IMR-90 (cell line): ENCODE measurements at regions not wholly inside any gene's neighbourhood (a gene's known extent, or its start where the extent isn't known, plus 50 kb on each side); places are given as distances from the start of the nearest gene placed in this dataset.

Source experiments
- ATAC-seq: fragments of 200-7000 bp; cut with Tn5 transposase; 2 replicates; pipeline ENCODE4 v1.9.1; 2020; ENCODE audit warnings: low read depth, mild to moderate bottlenecking, moderate library complexity
- BruUV-seq: library from RNA; stranded (reverse); fragments of 400-500 nt; replicated peaks from 2 replicates; lab custom pipeline; 2021; lab: Mats Ljungman, UMichigan
- CTCF ChIA-PET: fragments of 300-600 bp; formaldehyde crosslinking; extraction: SDS; loops from one replicate; lab custom pipeline; 2021; ENCODE audit warnings: antibody characterized with exemption; lab: Yijun Ruan, JAX
- POLR2A ChIA-PET: fragments of 300-600 bp; sonication (Branson Sonifier 250); formaldehyde crosslinking; loops from one replicate; lab custom pipeline; 2022; ENCODE audit warnings: antibody characterized with exemption; ENCODE audit not compliant: unreplicated experiment; lab: Charles Lee
- DNase-seq: peaks from one replicate; pipeline ENCODE4 v3.0.0; 2013
- H2AFZ ChIP-seq: replicated peaks from 2 replicates; pipeline ENCODE3; 2013; ENCODE audit warnings: low read length, mild to moderate bottlenecking; ENCODE audit not compliant: poor library complexity
- H2AK5ac ChIP-seq: 2 replicates; pipeline ENCODE4 v1.6.1; 2013; ENCODE audit warnings: low read depth, low read length, inconsistent platforms
- H2AK9ac ChIP-seq: replicated peaks from 2 replicates; pipeline ENCODE3; 2013; ENCODE audit warnings: mild to moderate bottlenecking, low read depth, low read length, moderate library complexity; ENCODE audit not compliant: poor library complexity
- H2BK120ac ChIP-seq: 2 replicates; pipeline ENCODE4 v1.6.1; 2013; ENCODE audit warnings: low read depth, low read length, inconsistent platforms
- H2BK15ac ChIP-seq: 3 replicates; pipeline ENCODE4 v1.6.1; 2013; ENCODE audit warnings: low read depth, low read length, inconsistent platforms
- H2BK20ac ChIP-seq: 2 replicates; pipeline ENCODE4 v1.6.1; 2013; ENCODE audit warnings: low read depth, mild to moderate bottlenecking, inconsistent platforms, low read length, moderate library complexity
- H2BK5ac ChIP-seq: 2 replicates; pipeline ENCODE4 v1.6.1; 2013; ENCODE audit warnings: mild to moderate bottlenecking, low read depth, low read length, inconsistent platforms; ENCODE audit not compliant: poor library complexity, severe bottlenecking
- H3K14ac ChIP-seq: replicated peaks from 2 replicates; pipeline ENCODE4 v1.6.1; 2013; ENCODE audit warnings: low read depth, low read length, inconsistent platforms
- H3K18ac ChIP-seq: 2 replicates; pipeline ENCODE4 v1.6.1; 2013; ENCODE audit warnings: low read depth, low read length, control low read depth
- H3K23ac ChIP-seq: 2 replicates; pipeline ENCODE4 v1.6.1; 2013; ENCODE audit warnings: low read depth, low read length, inconsistent platforms
- H3K27ac ChIP-seq: 2 replicates; pipeline ENCODE4 v1.5.1; 2013; ENCODE audit warnings: mild to moderate bottlenecking, control low read depth, low read length; ENCODE audit not compliant: insufficient read depth
- H3K27me3 ChIP-seq: 2 replicates; pipeline ENCODE4 v1.6.1; 2013; ENCODE audit warnings: low read length; ENCODE audit not compliant: control insufficient read depth, insufficient read depth
- H3K36me3 ChIP-seq: 2 replicates; pipeline ENCODE4 v1.6.1; 2013; ENCODE audit warnings: low read length, mixed read lengths; ENCODE audit not compliant: control insufficient read depth, insufficient read depth
- H3K4ac ChIP-seq: 2 replicates; pipeline ENCODE4 v1.6.1; 2013; ENCODE audit warnings: low read depth, low read length, inconsistent platforms
- H3K4me1 ChIP-seq: 2 replicates; pipeline ENCODE4 v1.6.1; 2013; ENCODE audit warnings: low read length, mixed read lengths; ENCODE audit not compliant: control insufficient read depth, insufficient read depth
- H3K4me2 ChIP-seq: 2 replicates; pipeline ENCODE4 v1.6.1; 2013; ENCODE audit warnings: low read depth, mild to moderate bottlenecking, control low read depth, low read length, moderate library complexity
- H3K4me3 ChIP-seq: 2 replicates; pipeline ENCODE4 v1.5.1; 2013; ENCODE audit warnings: low read depth, mild to moderate bottlenecking, control low read depth, low read length, moderate library complexity; ENCODE audit not compliant: insufficient read depth
- H3K56ac ChIP-seq: 2 replicates; pipeline ENCODE4 v1.6.1; 2013; ENCODE audit warnings: low read length, inconsistent platforms; ENCODE audit not compliant: insufficient read depth; ENCODE audit errors: extremely low read depth
- H3K79me1 ChIP-seq, 2 experiments: 2 replicates each; pipeline ENCODE4 v1.6.1; 2013; ENCODE audit warnings: low read length in 2 of 2, inconsistent platforms in 1 of 2, low read depth in 1 of 2
- H3K9ac ChIP-seq: 2 replicates; pipeline ENCODE4 v1.6.1; 2013; ENCODE audit warnings: low read depth, low read length, control low read depth
- H3K9me1 ChIP-seq: 2 replicates; pipeline ENCODE4 v1.6.1; 2013; ENCODE audit warnings: low read length, inconsistent platforms; ENCODE audit not compliant: insufficient read depth
- H3K9me3 ChIP-seq: 2 replicates; pipeline ENCODE4 v1.6.1; 2013; ENCODE audit warnings: low read length; ENCODE audit not compliant: control insufficient read depth, insufficient read depth
- H4K20me1 ChIP-seq: 2 replicates; pipeline ENCODE4 v1.6.1; 2013; ENCODE audit warnings: low read length, inconsistent platforms; ENCODE audit not compliant: insufficient read depth
- H4K5ac ChIP-seq: 2 replicates; pipeline ENCODE4 v1.6.1; 2013; ENCODE audit warnings: mild to moderate bottlenecking, low read depth, low read length, control low read depth
- H4K8ac ChIP-seq, 2 experiments: 2 replicates each; pipeline ENCODE4 v1.6.1; 2013; ENCODE audit warnings: low read depth in 2 of 2, low read length in 2 of 2, control low read depth in 1 of 2, inconsistent platforms in 1 of 2
- H4K91ac ChIP-seq: 2 replicates; pipeline ENCODE4 v1.6.1; 2013; ENCODE audit warnings: low read depth, low read length, inconsistent platforms; ENCODE audit not compliant: insufficient read depth
- BHLHE40 ChIP-seq: fragments of 150-350 bp; IDR thresholded peaks from 2 replicates; pipeline ENCODE4 v1.6.1; 2016; ENCODE audit warnings: mild to moderate bottlenecking, low read depth, low read length
- CHD1 ChIP-seq: IDR thresholded peaks from 2 replicates; pipeline ENCODE4 v1.6.1; 2012; ENCODE audit warnings: low read depth, low read length, improper control_type of control experiment
- CTCF ChIP-seq: conservative IDR thresholded peaks from 2 replicates; pipeline ENCODE4 v1.5.1; 2012; ENCODE audit warnings: mild to moderate bottlenecking, low read depth, low read length, improper control_type of control experiment
- ELK1 ChIP-seq: fragments of 150-350 bp; IDR thresholded peaks from 2 replicates; pipeline ENCODE4 v1.6.1; 2016; ENCODE audit warnings: low read depth, mild to moderate bottlenecking, low read length, moderate library complexity, borderline replicate concordance
- FOS ChIP-seq: fragments of 150-350 bp; IDR thresholded peaks from 2 replicates; pipeline ENCODE4 v1.6.1; 2016; ENCODE audit warnings: low read depth, low read length
- MAFK ChIP-seq: IDR thresholded peaks from 2 replicates; pipeline ENCODE4 v1.6.1; 2012; ENCODE audit warnings: low read depth, low read length, improper control_type of control experiment
- MAZ ChIP-seq: IDR thresholded peaks from 2 replicates; pipeline ENCODE4 v1.6.1; 2012; ENCODE audit warnings: low read depth, mild to moderate bottlenecking, low read length, improper control_type of control experiment, moderate library complexity, borderline replicate concordance
- MXI1 ChIP-seq: IDR thresholded peaks from 2 replicates; pipeline ENCODE4 v1.6.1; 2012; ENCODE audit warnings: low read depth, mild to moderate bottlenecking, low read length, moderate library complexity, borderline replicate concordance
- NFE2L2 ChIP-seq: fragments of 150-350 bp; IDR thresholded peaks from 2 replicates; pipeline ENCODE4 v1.6.1; 2016; ENCODE audit warnings: low read depth, mild to moderate bottlenecking, low read length
- POLR2A ChIP-seq: IDR thresholded peaks from 2 replicates; pipeline ENCODE4 v1.6.1; 2012; ENCODE audit warnings: mild to moderate bottlenecking, low read depth, low read length
- RCOR1 ChIP-seq: IDR thresholded peaks from 2 replicates; pipeline ENCODE4 v1.6.1; 2012; ENCODE audit warnings: mild to moderate bottlenecking, low read length, improper control_type of control experiment; ENCODE audit not compliant: insufficient replicate concordance
- SMC3 ChIP-seq: fragments of 150-350 bp; IDR thresholded peaks from 2 replicates; pipeline ENCODE4 v1.6.1; 2016; ENCODE audit warnings: low read depth, mild to moderate bottlenecking, antibody characterized with exemption, low read length, moderate library complexity
- USF2 ChIP-seq: fragments of 150-350 bp; IDR thresholded peaks from 2 replicates; pipeline ENCODE4 v1.6.1; 2017; ENCODE audit warnings: mild to moderate bottlenecking, antibody characterized with exemption, low read length, low read depth
- WGBS, 2 experiments: methylation state at CpG; one replicate each; pipeline versions ENCODE4 v1.1.5 to v1.1.7; 2013; ENCODE audit warnings: missing lambda C conversion rate in 2 of 2; ENCODE audit not compliant: insufficient read length in 1 of 2; ENCODE audit errors: extremely low coverage in 2 of 2; 5-methylcytosine and 5-hydroxymethylcytosine counted together
- dilution Hi-C: fragments of 300-500 bp; cut with HindIII; formaldehyde crosslinking; loops from one replicate; pipeline ENCODE4 v1.14.3; 2018; ENCODE audit warnings: low sequenced_read_pairs; ENCODE audit not compliant: unreplicated experiment
- in situ Hi-C: fragments of 300-500 bp; cut with MboI; formaldehyde crosslinking; loops from 3 replicates; pipeline ENCODE4 v1.14.3; 2019; ENCODE audit warnings: low sequenced_read_pairs, inconsistent platforms, mixed read lengths
- intact Hi-C: fragments of 100-400 bp; cut with micrococcal nuclease; formaldehyde crosslinking; loops from 2 replicates; pipeline ENCODE4 v1.10.0; 2022

- TF ChIP-seq CTCF: no peak
Measured at GRCh38 chr19:30712431-30713337, 340.5 kb downstream of the ZNF536 start (continued).

- in situ Hi-C loops: no loop called here
- H4K8ac ChIP-seq: no peak overlapping the region
- no peak overlapping the region for H2BK20ac ChIP-seq
- no peak overlapping the region for H2AK9ac ChIP-seq
- dilution Hi-C loops: no loop called here
- no peak overlapping the region for H2BK5ac ChIP-seq
- WGBS, 2 experiments: no CpG with 5 or more reads among the region's 4 CpGs
- H3K36me3 ChIP-seq: no peaks in the 10 kb centered on the region
- no peak overlapping the region for H4K5ac ChIP-seq
- H3K79me1 ChIP-seq: no peaks in the 10 kb centered on the region
- H3K4me2 ChIP-seq: no peak overlapping the region
- H3K14ac ChIP-seq: no peak overlapping the region
- intact Hi-C loops: no loop called here
- H3K9me1 ChIP-seq: no peaks in the 10 kb centered on the region
- no peak overlapping the region for H2BK15ac ChIP-seq
- no peak overlapping the region for H3K4me3 ChIP-seq
- no peak overlapping the region for H3K27ac ChIP-seq
- ATAC-seq (no peak), DNase-seq (no peak)
- H2BK120ac ChIP-seq: no peak overlapping the region
- H3K23ac ChIP-seq: no peak overlapping the region
- POLR2A ChIA-PET: no interaction called here
- no peak overlapping the region for H3K4ac ChIP-seq
- peaks cover 4% of the 10 kb centered on the region for H3K27me3 ChIP-seq
- CTCF ChIA-PET: interaction anchor here (0.6 kb wide), 1 partner anchor 62 kb away, joined by 3 read pairs; no protein-coding TSS in a partner anchor
- H2AK5ac ChIP-seq: no peak overlapping the region
- H4K20me1 ChIP-seq: no peaks in the 10 kb centered on the region
- no peaks in the 10 kb centered on the region for H3K4me1 ChIP-seq
- no peak overlapping the region for H2AFZ ChIP-seq
- H3K9me3 ChIP-seq: no peaks in the 10 kb centered on the region
- H3K9ac ChIP-seq: no peak overlapping the region
- BruUV-seq: no TSS peak
- no peak overlapping the region for H3K18ac ChIP-seq
- no peak overlapping the region for H3K56ac ChIP-seq
- H4K91ac ChIP-seq: no peak overlapping the region
- TF ChIP-seq POLR2A: no peak
- TF ChIP-seq RCOR1: no peak
- TF ChIP-seq MXI1: no peak
- TF ChIP-seq CHD1: no peak
- TF ChIP-seq BHLHE40: no peak
- no peak for TF ChIP-seq SMC3
- TF ChIP-seq USF2: no peak
- TF ChIP-seq NFE2L2: no peak
- no peak for TF ChIP-seq MAZ
- no peak for TF ChIP-seq MAFK
- no peak for TF ChIP-seq ELK1
- TF ChIP-seq FOS: no peak
Measured at GRCh38 chr19:30711826-30712225, 339.6 kb downstream of the ZNF536 start.
